DND-41 (cell line): ENCODE measurements at regions not wholly inside any gene's neighbourhood (a gene's known extent, or its start where the extent isn't known, plus 50 kb on each side); places are given as distances from the start of the nearest gene placed in this dataset.

Source experiments
- ATAC-seq: fragments of 200-7000 bp; cut with Tn5 transposase; 3 replicates; pipeline ENCODE4 v1.9.1; 2021; ENCODE audit warnings: low read depth; ENCODE audit not compliant: insufficient read depth
- DNase-seq: peaks from one replicate; pipeline ENCODE4 v3.0.0-alpha.2; 2020
- H2AFZ ChIP-seq: 2 replicates; pipeline ENCODE4 v1.6.0; 2012; ENCODE audit warnings: low read depth, low read length
- H3K27ac ChIP-seq: 2 replicates; pipeline ENCODE4 v1.5.1; 2012; ENCODE audit warnings: low read length, inconsistent platforms
- H3K27me3 ChIP-seq: fragments of 200-600 bp; sonication (generic); 2 replicates; pipeline ENCODE4 v1.6.0; 2012; ENCODE audit warnings: low read length, mild to moderate bottlenecking, inconsistent platforms; ENCODE audit not compliant: insufficient read depth, poor library complexity
- H3K36me3 ChIP-seq: 2 replicates; pipeline ENCODE4 v1.5.1; 2012; ENCODE audit warnings: low read length, inconsistent platforms; ENCODE audit not compliant: insufficient read depth
- H3K4me1 ChIP-seq: 2 replicates; pipeline ENCODE4 v1.5.1; 2012; ENCODE audit warnings: mild to moderate bottlenecking, low read length; ENCODE audit not compliant: insufficient read depth
- H3K4me2 ChIP-seq: 2 replicates; pipeline ENCODE4 v1.6.0; 2012; ENCODE audit warnings: mild to moderate bottlenecking, moderate library complexity, low read length, inconsistent platforms; ENCODE audit not compliant: insufficient read depth
- H3K4me3 ChIP-seq, 2 experiments: fragments of 200-600 bp in 1 of 2; shearing (Covaris generic) in 1 of 2; 2 replicates each; pipeline ENCODE4 v1.5.1; 2012 to 2016; ENCODE audit warnings: inconsistent platforms in 2 of 2, low read length in 2 of 2, mild to moderate bottlenecking in 2 of 2, low read depth in 1 of 2, moderate library complexity in 1 of 2
- H3K79me2 ChIP-seq: 2 replicates; pipeline ENCODE4 v1.6.0; 2012; ENCODE audit warnings: low read length, inconsistent platforms; ENCODE audit not compliant: insufficient read depth
- H3K9ac ChIP-seq: 2 replicates; pipeline ENCODE4 v1.6.0; 2012; ENCODE audit warnings: low read depth, mild to moderate bottlenecking, inconsistent platforms, low read length, moderate library complexity
- H3K9me3 ChIP-seq: 2 replicates; pipeline ENCODE4 v1.5.1; 2012; ENCODE audit warnings: low read length, moderate library complexity, mild to moderate bottlenecking, inconsistent platforms; ENCODE audit not compliant: insufficient read depth, severe bottlenecking
- H4K20me1 ChIP-seq: 2 replicates; pipeline ENCODE4 v1.6.0; 2012; ENCODE audit warnings: low read length; ENCODE audit not compliant: insufficient read depth
- CTCF ChIP-seq: IDR thresholded peaks from 2 replicates; pipeline ENCODE4 v1.5.1; 2012; ENCODE audit warnings: borderline replicate concordance, low read length, moderate library complexity, mild to moderate bottlenecking; ENCODE audit not compliant: poor library complexity, severe bottlenecking; ENCODE audit errors: extremely low read depth
- EZH2 ChIP-seq: IDR thresholded peaks from 3 replicates; pipeline ENCODE4 v1.6.1; 2012; ENCODE audit warnings: borderline replicate concordance, low read depth, mild to moderate bottlenecking, moderate library complexity, low read length, inconsistent platforms; ENCODE audit not compliant: severe bottlenecking

DNA sequence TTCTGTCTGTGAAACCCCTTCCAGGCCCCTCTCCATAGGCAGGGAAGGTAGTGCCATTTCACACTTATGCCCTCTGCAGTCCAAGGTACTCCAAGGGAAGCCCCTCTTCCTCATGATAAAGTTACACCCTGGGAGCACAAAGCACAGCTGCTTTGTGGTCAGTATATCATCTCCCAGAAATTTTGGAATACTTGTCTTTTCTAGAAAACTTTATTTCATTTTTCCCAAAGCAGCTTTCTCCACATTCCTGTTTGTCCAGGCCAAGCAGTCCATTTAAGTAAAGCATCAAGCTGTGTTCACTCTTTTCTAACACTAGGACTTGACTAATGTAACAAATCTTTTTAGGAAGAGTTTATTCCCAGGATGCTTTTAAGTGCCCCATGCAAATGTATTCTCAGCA lies 371.8 kb upstream of the RGMB start:
- Histone ChIP-seq H3K4me3 (no peak overlapping the region), H4K20me1 (no peaks in the 10 kb centered on the region), H3K79me2 (no peaks in the 10 kb centered on the region), H3K36me3 (no peaks in the 10 kb centered on the region), H3K9ac (no peak overlapping the region), H3K4me2 (no peak overlapping the region), H3K27ac (no peak overlapping the region), H3K27me3 (no peaks in the 10 kb centered on the region), H2AFZ (no peak overlapping the region), H3K9me3 (no peaks in the 10 kb centered on the region), H3K4me1 (no peaks in the 10 kb centered on the region)
- ATAC-seq = no peak
- no peak for DNase-seq
- TF ChIP-seq CTCF (no peak), EZH2 (no peak)

GRCh38 chr5:98402130-98402529 lies 371.3 kb upstream of the RGMB start:
- no peaks in the 10 kb centered on the region for H3K79me2 ChIP-seq
- no peak for TF ChIP-seq EZH2
- TF ChIP-seq CTCF = no peak
- H4K20me1 ChIP-seq = no peaks in the 10 kb centered on the region
- no peaks in the 10 kb centered on the region for H3K27me3 ChIP-seq
- no peak overlapping the region for H3K27ac ChIP-seq
- H3K36me3 ChIP-seq = no peaks in the 10 kb centered on the region
- no peak overlapping the region for H2AFZ ChIP-seq
- no peak for ATAC-seq
- no peak overlapping the region for H3K9ac ChIP-seq
- no peak overlapping the region for H3K4me3 ChIP-seq
- no peaks in the 10 kb centered on the region for H3K4me1 ChIP-seq
- H3K4me2 ChIP-seq = no peak overlapping the region
- no peaks in the 10 kb centered on the region for H3K9me3 ChIP-seq
- no peak for DNase-seq

DNA sequence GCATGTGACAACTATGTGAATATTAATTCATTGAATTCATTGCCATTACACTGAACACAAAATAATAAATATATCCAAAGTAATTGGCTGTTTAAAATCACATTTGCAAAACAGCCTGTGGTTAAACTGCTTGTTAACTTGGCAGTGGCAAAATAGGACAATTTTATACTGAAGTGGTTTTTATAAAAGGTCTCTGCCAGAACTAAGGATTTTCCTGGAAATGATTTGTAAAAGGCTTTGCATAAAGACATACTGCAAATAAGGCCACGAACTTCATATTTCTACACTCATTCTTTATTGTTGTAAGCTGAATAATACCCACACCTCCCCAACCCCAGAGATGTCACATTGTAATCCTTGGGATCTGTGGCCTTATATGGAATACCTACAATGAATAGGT lies 370.3 kb upstream of the RGMB start:
- no peaks in the 10 kb centered on the region for H3K4me1 ChIP-seq
- no peaks in the 10 kb centered on the region for H3K9me3 ChIP-seq
- no peak overlapping the region for H3K4me2 ChIP-seq
- H3K27me3 ChIP-seq = no peaks in the 10 kb centered on the region
- no peak for ATAC-seq
- no peak overlapping the region for H3K27ac ChIP-seq
- no peak overlapping the region for H2AFZ ChIP-seq
- no peak for TF ChIP-seq EZH2
- TF ChIP-seq CTCF = no peak
- H3K9ac ChIP-seq = no peak overlapping the region
- no peaks in the 10 kb centered on the region for H3K36me3 ChIP-seq
- H4K20me1 ChIP-seq = no peaks in the 10 kb centered on the region
- no peak overlapping the region for H3K4me3 ChIP-seq
- no peak for DNase-seq
- H3K79me2 ChIP-seq = no peaks in the 10 kb centered on the region

DNA sequence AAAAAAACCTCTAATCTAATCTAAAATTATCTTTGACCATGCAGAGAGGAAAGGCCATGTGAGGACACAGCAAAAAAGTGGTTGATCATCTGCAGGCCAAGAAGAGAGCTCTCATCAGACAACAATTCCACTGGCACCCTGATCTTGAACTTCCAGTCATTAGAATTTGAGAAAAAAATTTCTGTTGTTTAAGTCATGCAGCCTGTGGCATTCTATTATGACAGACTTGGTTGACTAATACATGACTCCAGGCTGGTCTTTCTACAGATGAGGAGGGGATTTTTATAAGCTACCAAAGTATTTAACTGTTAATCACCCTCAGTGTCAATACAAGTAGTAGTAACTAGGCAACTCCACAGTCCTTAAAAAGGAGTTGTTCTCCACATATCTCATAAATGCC lies 358.5 kb upstream of the RGMB start:
- no peaks in the 10 kb centered on the region for H3K27me3 ChIP-seq
- H3K9ac ChIP-seq = no peak overlapping the region
- no peak for TF ChIP-seq EZH2
- TF ChIP-seq CTCF = no peak
- H3K4me1 ChIP-seq = no peaks in the 10 kb centered on the region
- DNase-seq (no peak), ATAC-seq (no peak)
- H3K4me2 ChIP-seq = no peak overlapping the region
- H2AFZ ChIP-seq = no peak overlapping the region
- H3K36me3 ChIP-seq = no peaks in the 10 kb centered on the region
- no peak overlapping the region for H3K4me3 ChIP-seq
- no peaks in the 10 kb centered on the region for H3K9me3 ChIP-seq
- H3K27ac ChIP-seq = no peak overlapping the region
- H3K79me2 ChIP-seq = no peaks in the 10 kb centered on the region
- no peaks in the 10 kb centered on the region for H4K20me1 ChIP-seq
